Duodenal mucosa (tissue), 2 donors: ENCODE measurements at regions not wholly inside any gene's neighbourhood (a gene's known extent, or its start where the extent isn't known, plus 50 kb on each side); places are given as distances from the start of the nearest gene placed in this dataset.

Experiments
- H3K27ac ChIP-seq: one replicate; pipeline ENCODE4 v1.7.0; 2013; ENCODE audit warnings: low read depth, low read length
- H3K27me3 ChIP-seq, 2 donors: one replicate each; pipeline ENCODE4 v1.7.0; 2013; ENCODE audit warnings: low read length in 2 of 2, control low read depth in 1 of 2; ENCODE audit not compliant: insufficient read depth in 2 of 2, control insufficient read depth in 1 of 2
- H3K36me3 ChIP-seq, 2 donors: one replicate each; pipeline ENCODE4 v1.7.0; 2013; ENCODE audit warnings: low read length in 2 of 2, control low read depth in 1 of 2; ENCODE audit not compliant: insufficient read depth in 2 of 2, control insufficient read depth in 1 of 2
- H3K4me1 ChIP-seq, 2 donors: one replicate each; pipeline ENCODE4 v1.7.0; 2013; ENCODE audit warnings: low read length in 2 of 2, control low read depth in 1 of 2; ENCODE audit not compliant: insufficient read depth in 2 of 2, control insufficient read depth in 1 of 2
- H3K4me3 ChIP-seq, 2 donors: one replicate each; pipeline ENCODE4 v1.7.0; 2013; ENCODE audit warnings: low read length in 2 of 2, low read depth in 1 of 2
- H3K9ac ChIP-seq, 2 donors: one replicate each; pipeline ENCODE4 v1.7.0; 2013; ENCODE audit warnings: low read length in 2 of 2, low read depth in 1 of 2
- H3K9me3 ChIP-seq, 2 donors: one replicate each; pipeline ENCODE4 v1.7.0; 2013; ENCODE audit warnings: low read length in 2 of 2, control low read depth in 1 of 2; ENCODE audit not compliant: control insufficient read depth in 1 of 2

GRCh38 chr14:30142216-30142615 lies 214.6 kb upstream of the PRKD1 start:
- no peak overlapping the region for H3K4me3 ChIP-seq
- H3K4me1 ChIP-seq = no peaks in the 10 kb centered on the region
- peaks cover 6 to 14% of the 10 kb centered on the region in 2 donors for H3K9me3 ChIP-seq
- H3K27ac ChIP-seq = no peak overlapping the region
- no peak overlapping the region for H3K9ac ChIP-seq
- no peaks in the 10 kb centered on the region for H3K36me3 ChIP-seq
- H3K27me3 ChIP-seq = no peaks in the 10 kb centered on the region

GRCh38 chr14:30143627-30144026 lies 216.0 kb upstream of the PRKD1 start:
- H3K36me3 ChIP-seq = no peaks in the 10 kb centered on the region
- peaks cover 7 to 19% of the 10 kb centered on the region in 2 donors for H3K9me3 ChIP-seq
- no peaks in the 10 kb centered on the region for H3K27me3 ChIP-seq
- no peak overlapping the region for H3K27ac ChIP-seq
- no peak overlapping the region for H3K9ac ChIP-seq
- H3K4me3 ChIP-seq = no peak overlapping the region
- H3K4me1 ChIP-seq = no peaks in the 10 kb centered on the region

GRCh38 chr14:30153717-30154116 lies 226.1 kb upstream of the PRKD1 start:
- Histone ChIP-seq H3K9me3 (no peaks in the 10 kb centered on the region), H3K4me3 (no peak overlapping the region), H3K27ac (no peak overlapping the region), H3K27me3 (no peaks in the 10 kb centered on the region), H3K9ac (no peak overlapping the region), H3K36me3 (no peaks in the 10 kb centered on the region), H3K4me1 (no peaks in the 10 kb centered on the region)

GRCh38 chr14:30156571-30156970 lies 228.9 kb upstream of the PRKD1 start:
- Histone ChIP-seq H3K36me3 (no peaks in the 10 kb centered on the region), H3K9me3 (no peaks in the 10 kb centered on the region), H3K27ac (no peak overlapping the region), H3K27me3 (no peaks in the 10 kb centered on the region), H3K9ac (no peak overlapping the region), H3K4me1 (no peaks in the 10 kb centered on the region), H3K4me3 (no peak overlapping the region)

- no peak overlapping the region for H3K9ac ChIP-seq
- H3K36me3 ChIP-seq = no peaks in the 10 kb centered on the region
- H3K9me3 ChIP-seq = no peaks in the 10 kb centered on the region
- H3K4me3 ChIP-seq = no peak overlapping the region
- H3K27me3 ChIP-seq = no peaks in the 10 kb centered on the region
- no peak overlapping the region for H3K27ac ChIP-seq
- H3K4me1 ChIP-seq = no peaks in the 10 kb centered on the region
Measured at GRCh38 chr14:30158299-30158698, 230.7 kb upstream of the PRKD1 start.

GRCh38 chr14:30159374-30159773 lies 231.7 kb upstream of the PRKD1 start:
- H3K27me3 ChIP-seq = no peaks in the 10 kb centered on the region
- no peaks in the 10 kb centered on the region for H3K9me3 ChIP-seq
- H3K4me1 ChIP-seq = no peaks in the 10 kb centered on the region
- H3K9ac ChIP-seq = no peak overlapping the region
- H3K36me3 ChIP-seq = no peaks in the 10 kb centered on the region
- no peak overlapping the region for H3K27ac ChIP-seq
- no peak overlapping the region for H3K4me3 ChIP-seq

- no peaks in the 10 kb centered on the region for H3K4me1 ChIP-seq
- H3K36me3 ChIP-seq = no peaks in the 10 kb centered on the region
- no peak overlapping the region for H3K4me3 ChIP-seq
- H3K27ac ChIP-seq = no peak overlapping the region
- no peak overlapping the region for H3K9ac ChIP-seq
- H3K9me3 ChIP-seq = no peaks in the 10 kb centered on the region
- no peaks in the 10 kb centered on the region for H3K27me3 ChIP-seq
Measured at GRCh38 chr14:30160608-30161007, 233.0 kb upstream of the PRKD1 start.

GRCh38 chr14:30162066-30162465 lies 234.4 kb upstream of the PRKD1 start:
- Histone ChIP-seq H3K36me3 (no peaks in the 10 kb centered on the region), H3K27me3 (no peaks in the 10 kb centered on the region), H3K9ac (no peak overlapping the region), H3K9me3 (no peaks in the 10 kb centered on the region), H3K4me3 (no peak overlapping the region), H3K27ac (no peak overlapping the region), H3K4me1 (no peaks in the 10 kb centered on the region)

GRCh38 chr14:30165255-30165654 lies 237.6 kb upstream of the PRKD1 start:
- H3K4me3 ChIP-seq = no peak overlapping the region
- no peaks in the 10 kb centered on the region for H3K36me3 ChIP-seq
- no peaks in the 10 kb centered on the region for H3K27me3 ChIP-seq
- H3K9ac ChIP-seq = no peak overlapping the region
- no peak overlapping the region for H3K27ac ChIP-seq
- no peaks in the 10 kb centered on the region for H3K4me1 ChIP-seq
- peaks cover 4 to 5% of the 10 kb centered on the region in 2 donors for H3K9me3 ChIP-seq

GRCh38 chr14:30177781-30178180 lies 250.1 kb upstream of the PRKD1 start:
- H3K9me3 ChIP-seq = no peaks in the 10 kb centered on the region
- H3K36me3 ChIP-seq = no peaks in the 10 kb centered on the region
- no peak overlapping the region for H3K4me3 ChIP-seq
- no peak overlapping the region for H3K9ac ChIP-seq
- H3K27ac ChIP-seq = no peak overlapping the region
- H3K27me3 ChIP-seq = no peaks in the 10 kb centered on the region
- H3K4me1 ChIP-seq = no peaks in the 10 kb centered on the region
